ENCODE measurements at regions not wholly inside any gene's neighbourhood (a gene's known extent, or its start where the extent isn't known, plus 50 kb on each side); places are given as distances from the start of the nearest gene placed in this dataset.
A peak's percentile ranks its signal among the peaks of the same experiment; 100 is the strongest.

GRCh38 chr4:156396534-156396933, 442.9 kb upstream of the CTSO start:
- no peak overlapping the region for H3K4me3 ChIP-seq (replicated peaks in 1 of 2; ENCODE audit: low read depth in 2 of 2, low read length in 2 of 2)
- no peak for TF ChIP-seq CTCF (IDR thresholded peaks at IDR 0.05; ENCODE audit: low read depth, low read length)
- no peak for DNase-seq (ENCODE audit: low read depth in 2 of 2)

DNA sequence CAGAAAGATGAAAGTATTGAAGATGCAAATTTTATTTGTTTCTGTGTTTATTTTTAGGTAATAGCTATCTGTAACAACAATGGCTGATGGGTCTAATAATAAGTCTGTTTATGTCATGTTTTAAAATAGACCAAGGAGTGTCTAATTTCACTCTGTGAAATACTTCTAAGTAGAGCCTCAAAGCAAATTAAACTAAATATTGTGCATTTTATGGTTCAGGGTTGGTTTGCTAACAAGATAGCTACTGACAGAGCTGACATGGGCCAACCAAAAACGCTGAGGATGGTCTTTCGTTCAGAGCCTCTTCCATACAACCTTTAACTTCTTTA, 437.6 kb upstream of the CTSO start:
- TF ChIP-seq CTCF (IDR thresholded peaks at IDR 0.05; ENCODE audit: low read depth, low read length) = no peak
- H3K4me3 ChIP-seq (replicated peaks in 1 of 2; ENCODE audit: low read depth in 2 of 2, low read length in 2 of 2) = no peak overlapping the region
- no peak for DNase-seq (ENCODE audit: low read depth in 2 of 2)

GRCh38 chr4:156390599-156391324, 437.1 kb upstream of the CTSO start:
- no peak overlapping the region for H3K4me3 ChIP-seq (replicated peaks in 1 of 2; ENCODE audit: low read depth in 2 of 2, low read length in 2 of 2)
- no peak for TF ChIP-seq CTCF (IDR thresholded peaks at IDR 0.05; ENCODE audit: low read depth, low read length)
- peak; percentile 35 to 71 for DNase-seq (ENCODE audit: low read depth in 2 of 2)

DNA sequence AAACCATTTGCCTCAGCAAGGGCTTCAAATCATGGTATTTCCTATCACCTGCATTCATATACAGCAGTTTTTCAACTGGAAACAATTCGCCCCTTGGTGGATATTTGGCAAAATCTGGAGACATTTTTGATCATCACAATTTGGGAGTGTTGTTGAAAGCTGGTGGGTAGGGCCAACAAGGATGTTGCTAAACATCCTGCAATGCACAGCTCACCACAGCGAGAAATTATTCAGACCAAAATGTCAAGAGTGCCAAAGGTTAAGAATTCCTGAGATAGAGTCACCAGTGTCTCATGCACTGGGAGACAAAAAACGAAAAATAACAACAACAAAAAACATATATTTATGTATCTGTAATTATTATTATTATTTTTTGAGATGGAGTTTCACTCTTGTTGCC, 435.2 kb upstream of the CTSO start:
- H3K4me3 ChIP-seq (replicated peaks in 1 of 2; ENCODE audit: low read depth in 2 of 2, low read length in 2 of 2) = no peak overlapping the region

DNA sequence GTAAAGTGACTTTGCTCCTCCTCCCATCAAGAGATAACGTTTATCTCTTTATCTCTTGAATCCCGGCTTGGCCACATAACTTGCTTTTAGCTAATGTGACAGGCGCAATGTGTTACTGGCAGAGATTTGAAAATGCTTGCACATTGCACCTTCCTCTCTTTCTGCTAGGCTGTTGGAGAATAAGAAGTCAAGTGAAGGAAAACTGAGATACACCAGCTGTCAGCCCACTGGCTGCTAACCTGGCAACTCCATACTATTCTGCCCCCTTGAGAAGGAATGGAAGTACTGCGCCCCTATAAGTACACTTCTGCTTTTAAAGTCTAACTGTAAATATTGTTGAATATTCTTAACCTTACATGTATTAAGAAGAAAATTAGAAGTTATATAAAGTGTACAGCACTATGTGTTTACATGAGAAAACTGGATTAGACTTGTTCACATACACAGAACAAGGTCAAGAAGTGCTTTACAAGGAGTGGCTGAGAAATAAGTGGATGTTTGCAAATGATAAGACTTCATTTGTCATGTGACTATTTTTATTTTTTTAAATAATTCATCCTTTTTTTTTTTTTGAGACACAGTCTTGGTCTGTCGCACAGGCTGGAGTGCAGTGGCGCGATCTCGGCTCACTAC, 424.5 kb upstream of the CTSO start:
- no peak overlapping the region for H3K4me3 ChIP-seq (replicated peaks in 1 of 2; ENCODE audit: low read depth in 2 of 2, low read length in 2 of 2)
- peak; percentile 84 for TF ChIP-seq CTCF (IDR thresholded peaks at IDR 0.05; ENCODE audit: low read depth, low read length)
- peak; percentile 16 to 87 for DNase-seq (ENCODE audit: low read depth in 2 of 2)

More for the DNA sequence above, 435.2 kb upstream of the CTSO start:
- peak; percentile 68 to 74 for DNase-seq (ENCODE audit: low read depth in 2 of 2)
- no peak for TF ChIP-seq CTCF (IDR thresholded peaks at IDR 0.05; ENCODE audit: low read depth, low read length)

DNA sequence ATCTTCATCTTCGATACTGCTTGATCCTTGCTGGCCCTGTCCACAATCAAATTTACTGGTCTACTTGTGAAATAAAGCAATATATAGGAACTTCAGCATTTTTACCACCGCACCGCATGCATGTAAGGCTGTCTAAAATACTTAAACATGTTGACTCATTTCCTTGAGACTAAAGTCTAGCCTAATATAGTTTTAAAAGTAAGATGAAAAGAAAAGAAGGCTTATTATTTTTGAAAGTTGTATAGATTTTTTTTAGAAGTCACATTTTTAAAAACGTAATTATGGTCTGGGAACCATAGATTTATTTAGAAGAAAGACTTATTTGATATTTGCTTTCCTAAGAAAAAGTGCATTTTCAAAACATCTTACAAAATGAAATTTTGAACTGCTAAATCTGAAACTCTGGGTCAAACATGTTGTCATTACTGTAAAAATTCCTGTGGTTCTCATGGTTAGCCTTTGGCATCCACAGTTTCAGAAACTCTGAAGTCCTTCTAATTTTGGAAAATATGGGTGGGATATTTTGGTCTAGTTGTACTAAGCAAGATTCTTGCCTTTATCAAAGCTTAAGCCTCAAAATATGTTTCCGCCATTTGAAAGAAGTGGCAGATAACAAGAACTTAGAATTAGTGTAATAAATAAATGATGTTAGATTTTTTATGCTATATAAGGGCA, 423.5 kb upstream of the CTSO start:
- H3K4me3 ChIP-seq (replicated peaks in 1 of 2; ENCODE audit: low read depth in 2 of 2, low read length in 2 of 2) = no peak overlapping the region
- DNase-seq (ENCODE audit: low read depth in 2 of 2) = peak; percentile 66 to 69
- TF ChIP-seq CTCF (IDR thresholded peaks at IDR 0.05; ENCODE audit: low read depth, low read length) = no peak
